Body of pancreas (tissue), 4 donors: ENCODE measurements at regions not wholly inside any gene's neighbourhood (a gene's known extent, or its start where the extent isn't known, plus 50 kb on each side); places are given as distances from the start of the nearest gene placed in this dataset.

Experiments used
- POLR2A ChIP-seq, 3 donors: fragments of 450-650 bp; IDR thresholded peaks; one replicate each; pipeline ENCODE4 v1.6.1; 2016; ENCODE audit warnings: antibody characterized with exemption in 3 of 3, mild to moderate bottlenecking in 2 of 3
- TF ChIP-seq, protein P1 (sequence below), 7 experiments: fragments of 450-650 bp in 4 of 7; fragments of 200-600 bp in 3 of 7; sonication (generic) in 3 of 7; IDR thresholded peaks; one replicate each; pipeline ENCODE4 v1.5.1; 2016 to 2019; ENCODE audit warnings: antibody characterized with exemption in 7 of 7

DNA sequence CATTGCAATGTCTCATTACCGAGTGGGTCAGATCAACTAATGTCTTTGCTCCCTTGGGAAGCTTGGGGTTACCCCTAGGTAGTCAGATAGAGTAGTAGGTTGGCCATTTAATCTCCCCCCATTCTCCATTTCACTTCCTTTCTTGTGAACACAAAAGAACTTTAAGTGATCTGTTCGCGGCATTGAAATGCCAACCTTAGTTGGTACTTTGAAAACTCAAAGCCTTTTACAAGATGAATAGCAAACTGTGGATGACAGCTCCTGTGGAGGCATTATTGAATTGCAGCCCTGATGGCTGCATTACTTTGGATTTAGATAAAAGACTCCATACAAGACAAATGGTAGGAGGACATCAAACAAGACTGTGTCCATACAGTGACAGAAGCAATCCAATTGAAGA is 469.1 kb downstream of the GBA3 start:
- TF ChIP-seq POLR2A (IDR thresholded peaks at IDR 0.05): no peak
- TF ChIP-seq, protein P1, sequence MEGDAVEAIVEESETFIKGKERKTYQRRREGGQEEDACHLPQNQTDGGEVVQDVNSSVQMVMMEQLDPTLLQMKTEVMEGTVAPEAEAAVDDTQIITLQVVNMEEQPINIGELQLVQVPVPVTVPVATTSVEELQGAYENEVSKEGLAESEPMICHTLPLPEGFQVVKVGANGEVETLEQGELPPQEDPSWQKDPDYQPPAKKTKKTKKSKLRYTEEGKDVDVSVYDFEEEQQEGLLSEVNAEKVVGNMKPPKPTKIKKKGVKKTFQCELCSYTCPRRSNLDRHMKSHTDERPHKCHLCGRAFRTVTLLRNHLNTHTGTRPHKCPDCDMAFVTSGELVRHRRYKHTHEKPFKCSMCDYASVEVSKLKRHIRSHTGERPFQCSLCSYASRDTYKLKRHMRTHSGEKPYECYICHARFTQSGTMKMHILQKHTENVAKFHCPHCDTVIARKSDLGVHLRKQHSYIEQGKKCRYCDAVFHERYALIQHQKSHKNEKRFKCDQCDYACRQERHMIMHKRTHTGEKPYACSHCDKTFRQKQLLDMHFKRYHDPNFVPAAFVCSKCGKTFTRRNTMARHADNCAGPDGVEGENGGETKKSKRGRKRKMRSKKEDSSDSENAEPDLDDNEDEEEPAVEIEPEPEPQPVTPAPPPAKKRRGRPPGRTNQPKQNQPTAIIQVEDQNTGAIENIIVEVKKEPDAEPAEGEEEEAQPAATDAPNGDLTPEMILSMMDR (IDR thresholded peaks at IDR 0.05): no peak
